H9 (cell line): ENCODE measurements at regions not wholly inside any gene's neighbourhood (a gene's known extent, or its start where the extent isn't known, plus 50 kb on each side); places are given as distances from the start of the nearest gene placed in this dataset.

Source experiments
- DNase-seq: peaks from one replicate; pipeline ENCODE4 v3.0.0-alpha.2; 2017
- H2AFZ ChIP-seq: one replicate; pipeline ENCODE4 v1.6.1; 2013; ENCODE audit warnings: mild to moderate bottlenecking, low read length, control low read depth, moderate library complexity
- H2AK5ac ChIP-seq: 2 replicates; pipeline ENCODE4 v1.6.1; 2013; ENCODE audit warnings: low read length, control low read depth, mixed read lengths; ENCODE audit not compliant: insufficient read length
- H2BK120ac ChIP-seq: one replicate; pipeline ENCODE4 v1.6.1; 2013; ENCODE audit warnings: low read depth, mild to moderate bottlenecking, low read length, control low read depth, inconsistent platforms; ENCODE audit not compliant: poor library complexity, severe bottlenecking
- H2BK12ac ChIP-seq: 2 replicates; pipeline ENCODE4 v1.6.1; 2013; ENCODE audit warnings: low read length, control low read depth, mixed read lengths, low read depth; ENCODE audit not compliant: insufficient read length
- H2BK15ac ChIP-seq: 2 replicates; pipeline ENCODE4 v1.6.1; 2013; ENCODE audit warnings: low read depth, low read length, control low read depth
- H2BK20ac ChIP-seq: one replicate; pipeline ENCODE4 v1.6.1; 2013; ENCODE audit warnings: low read depth, mild to moderate bottlenecking, low read length, control low read depth, inconsistent platforms; ENCODE audit not compliant: poor library complexity, severe bottlenecking
- H2BK5ac ChIP-seq: 2 replicates; pipeline ENCODE4 v1.6.1; 2013; ENCODE audit warnings: low read length, control low read depth, mixed read lengths; ENCODE audit not compliant: insufficient read length
- H3K14ac ChIP-seq: 2 replicates; pipeline ENCODE4 v1.6.1; 2013; ENCODE audit warnings: low read length, control low read depth; ENCODE audit not compliant: insufficient read depth
- H3K18ac ChIP-seq: 2 replicates; pipeline ENCODE4 v1.6.1; 2013; ENCODE audit warnings: low read depth, mild to moderate bottlenecking, mixed read lengths, low read length, control low read depth; ENCODE audit not compliant: insufficient read length
- H3K23ac ChIP-seq: 2 replicates; pipeline ENCODE4 v1.6.1; 2013; ENCODE audit warnings: low read length, control low read depth, mixed read lengths, low read depth; ENCODE audit not compliant: insufficient read length
- H3K23me2 ChIP-seq: 2 replicates; pipeline ENCODE4 v1.6.1; 2013; ENCODE audit warnings: low read depth, mild to moderate bottlenecking, mixed read lengths, low read length, control low read depth; ENCODE audit not compliant: insufficient read length, poor library complexity, severe bottlenecking
- H3K27ac ChIP-seq: 2 replicates; pipeline ENCODE4 v1.5.1; 2013; ENCODE audit warnings: low read length, control low read depth, mixed read lengths, low read depth; ENCODE audit not compliant: insufficient read length
- H3K27me3 ChIP-seq: 2 replicates; pipeline ENCODE4 v1.6.1; 2013; ENCODE audit warnings: low read length, control low read depth, inconsistent platforms; ENCODE audit not compliant: insufficient read depth
- H3K4ac ChIP-seq: 2 replicates; pipeline ENCODE4 v1.6.1; 2013; ENCODE audit warnings: low read depth, mild to moderate bottlenecking, control low read depth, inconsistent platforms, low read length, moderate library complexity
- H3K4me1 ChIP-seq: 2 replicates; pipeline ENCODE4 v1.6.1; 2013; ENCODE audit warnings: low read length, control low read depth, inconsistent platforms; ENCODE audit not compliant: insufficient read depth
- H3K4me2 ChIP-seq: 2 replicates; pipeline ENCODE4 v1.6.1; 2013; ENCODE audit warnings: low read length, control low read depth, mixed read lengths; ENCODE audit not compliant: insufficient read length, insufficient read depth
- H3K56ac ChIP-seq: 2 replicates; pipeline ENCODE4 v1.6.1; 2013; ENCODE audit warnings: low read depth, mild to moderate bottlenecking, mixed read lengths, low read length, control low read depth; ENCODE audit not compliant: insufficient read length
- H3K79me1 ChIP-seq: 2 replicates; pipeline ENCODE4 v1.6.1; 2013; ENCODE audit warnings: low read depth, mild to moderate bottlenecking, moderate library complexity, low read length, control low read depth, inconsistent platforms; ENCODE audit not compliant: insufficient read depth, poor library complexity, severe bottlenecking
- H3K79me2 ChIP-seq: 2 replicates; pipeline ENCODE4 v1.6.1; 2013; ENCODE audit warnings: low read length, control low read depth, inconsistent platforms; ENCODE audit not compliant: insufficient read depth
- H3K9ac ChIP-seq: 2 replicates; pipeline ENCODE4 v1.6.1; 2013; ENCODE audit warnings: low read length, control low read depth, mixed read lengths; ENCODE audit not compliant: insufficient read length; ENCODE audit errors: extremely low read depth
- H3K9me3 ChIP-seq: one replicate; pipeline ENCODE4 v1.6.1; 2013; ENCODE audit warnings: low read depth, low read length, inconsistent platforms; ENCODE audit not compliant: control insufficient read depth
- H3T11ph ChIP-seq: one replicate; pipeline ENCODE4 v1.6.1; 2013; ENCODE audit warnings: mild to moderate bottlenecking, low read length, control low read depth, inconsistent platforms
- H4K20me1 ChIP-seq: one replicate; pipeline ENCODE4 v1.6.1; 2013; ENCODE audit not compliant: control insufficient read depth, insufficient read length, insufficient read depth
- H4K5ac ChIP-seq: 2 replicates; pipeline ENCODE4 v1.6.1; 2013; ENCODE audit warnings: low read depth, mild to moderate bottlenecking, mixed read lengths, low read length, control low read depth; ENCODE audit not compliant: insufficient read length
- H4K8ac ChIP-seq: replicated peaks from 2 replicates; pipeline ENCODE4 v1.6.1; 2013; ENCODE audit warnings: low read length, control low read depth, mixed read lengths, low read depth; ENCODE audit not compliant: insufficient read length
- H4K91ac ChIP-seq: 2 replicates; pipeline ENCODE4 v1.6.1; 2013; ENCODE audit warnings: low read depth, mild to moderate bottlenecking, moderate library complexity, mixed read lengths, low read length, control low read depth; ENCODE audit not compliant: insufficient read length
- H3K27ac Mint-ChIP-seq, 3 experiments: 2 replicates in 2 of 3; 3 replicates in 1 of 3; pipeline ENCODE4 v1.8.0; 2020 to 2021; ENCODE audit warnings: mixed read lengths in 3 of 3, mild to moderate bottlenecking in 1 of 3, moderate library complexity in 1 of 3
- H3K27me3 Mint-ChIP-seq: 2 replicates; pipeline ENCODE4 v1.8.0; 2021; ENCODE audit warnings: low read depth, mild to moderate bottlenecking, moderate library complexity, mixed read lengths
- H3K36me3 Mint-ChIP-seq, 3 experiments: 2 replicates in 2 of 3; 3 replicates in 1 of 3; pipeline ENCODE4 v1.8.0; 2020 to 2021; ENCODE audit warnings: low read depth in 3 of 3, mixed read lengths in 3 of 3; ENCODE audit not compliant: insufficient read depth in 1 of 3
- H3K4me1 Mint-ChIP-seq, 2 experiments: 2 replicates each; pipeline ENCODE4 v1.8.0; 2020; ENCODE audit warnings: mixed read lengths in 2 of 2
- H3K4me3 Mint-ChIP-seq, 2 experiments: 2 replicates in 1 of 2; 3 replicates in 1 of 2; pipeline ENCODE4 v1.8.0; 2020 to 2021; ENCODE audit warnings: mild to moderate bottlenecking in 2 of 2, mixed read lengths in 2 of 2, moderate library complexity in 1 of 2
- H3K9me3 Mint-ChIP-seq, 2 experiments: 2 replicates in 1 of 2; 3 replicates in 1 of 2; pipeline ENCODE4 v1.8.0; 2020; ENCODE audit warnings: mild to moderate bottlenecking in 2 of 2, mixed read lengths in 2 of 2, moderate library complexity in 1 of 2
- CTCF ChIP-seq: fragments of 200-600 bp; sonication (generic); conservative IDR thresholded peaks from 3 replicates; pipeline ENCODE4 v1.8.0; 2021; ENCODE audit warnings: antibody characterized with exemption, mild to moderate bottlenecking
- WGBS: extraction: QIAGEN DNeasy Blood & Tissue Kit; methylation state at CpG from one replicate; pipeline ENCODE4 v1.1.7; 2013; ENCODE audit warnings: missing lambda C conversion rate, low lambda C conversion rate, mixed read lengths; ENCODE audit not compliant: insufficient read length; ENCODE audit errors: extremely low coverage; 5-methylcytosine and 5-hydroxymethylcytosine counted together

DNA sequence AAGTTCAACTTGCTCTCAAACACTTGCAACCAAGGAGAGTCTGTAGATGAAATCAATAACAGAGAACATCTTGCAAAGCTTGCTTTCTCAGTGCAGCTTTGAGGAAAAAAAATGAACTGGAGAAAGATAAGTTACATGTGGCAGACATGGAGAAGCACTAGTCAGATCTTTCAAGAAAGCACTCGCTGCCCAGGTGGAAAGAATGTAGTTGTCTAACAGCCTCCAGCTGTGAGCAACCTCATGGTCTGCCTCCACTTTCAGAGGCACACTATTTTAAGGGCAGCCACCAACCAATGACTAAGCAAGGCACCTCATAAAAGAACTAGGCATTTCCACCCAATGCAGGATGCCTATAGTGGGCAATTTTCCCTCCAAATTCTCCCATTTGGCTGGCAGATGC is 125.4 kb upstream of the CPNE4 start:
- H3K56ac ChIP-seq = no peak overlapping the region
- no peaks in the 10 kb centered on the region for H3K79me1 ChIP-seq
- Mint-ChIP-seq H3K4me3 (no peak overlapping the region), H3K36me3 (no peaks in the 10 kb centered on the region), H3K9me3 (no peaks in the 10 kb centered on the region), H3K4me1 (peaks cover 2 to 6% of the 10 kb centered on the region in 2 experiments; a peak in 2 of 4 replicates), H3K27ac (no peak overlapping the region), H3K27me3 (peaks cover 3% of the 10 kb centered on the region)
- H3K18ac ChIP-seq = no peak overlapping the region
- no peak overlapping the region for H3K4ac ChIP-seq
- H2AK5ac ChIP-seq = no peak overlapping the region
- H3K23ac ChIP-seq = no peak overlapping the region
- no peaks in the 10 kb centered on the region for H3K9me3 ChIP-seq
- H3K23me2 ChIP-seq = no peaks in the 10 kb centered on the region
- no peak overlapping the region for H4K91ac ChIP-seq
- H2BK20ac ChIP-seq = no peak overlapping the region
- H3K4me1 ChIP-seq = no peaks in the 10 kb centered on the region
- H2BK12ac ChIP-seq = no peak overlapping the region
- no peak overlapping the region for H2AFZ ChIP-seq
- H2BK5ac ChIP-seq = no peak overlapping the region
- H4K8ac ChIP-seq = no peak overlapping the region
- TF ChIP-seq CTCF = no peak
- H4K20me1 ChIP-seq = no peaks in the 10 kb centered on the region
- H3K9ac ChIP-seq = no peak overlapping the region
- H3K27me3 ChIP-seq = no peaks in the 10 kb centered on the region
- H3K4me2 ChIP-seq = no peak overlapping the region
- H2BK15ac ChIP-seq = no peak overlapping the region
- no peak overlapping the region for H3K27ac ChIP-seq
- DNase-seq = no peak
- no CpG with 5 or more reads among the region's 1 CpG for WGBS
- H3T11ph ChIP-seq = no peak overlapping the region
- no peak overlapping the region for H2BK120ac ChIP-seq
- H3K79me2 ChIP-seq = no peaks in the 10 kb centered on the region
- no peak overlapping the region for H3K14ac ChIP-seq
- no peak overlapping the region for H4K5ac ChIP-seq
